OCI-LY7 (cell line): ENCODE measurements at regions not wholly inside any gene's neighbourhood (a gene's known extent, or its start where the extent isn't known, plus 50 kb on each side); places are given as distances from the start of the nearest gene placed in this dataset.

Experiments
- BruUV-seq: library from RNA; stranded (reverse); fragments of 400-500 nt; replicated peaks from 2 replicates; lab custom pipeline; 2021; lab: Mats Ljungman, UMichigan
- CTCF ChIA-PET: fragments of 300-600 bp; sonication (Branson Sonifier 250); formaldehyde crosslinking; loops from one replicate; lab custom pipeline; 2022; ENCODE audit warnings: antibody characterized with exemption; ENCODE audit not compliant: unreplicated experiment; lab: Charles Lee
- POLR2A ChIA-PET: fragments of 300-600 bp; sonication (Branson Sonifier 250); formaldehyde crosslinking; loops from one replicate; lab custom pipeline; 2022; ENCODE audit warnings: antibody characterized with exemption; lab: Charles Lee
- DNase-seq: peaks from one replicate; pipeline ENCODE4 v3.0.0-alpha.2; 2015; ENCODE audit warnings: low spot score
- H2AFZ ChIP-seq: fragments of 200-600 bp; sonication (generic), shearing (Covaris generic); 2 replicates; pipeline ENCODE4 v1.6.1; 2014; ENCODE audit warnings: mild to moderate bottlenecking, antibody characterized with exemption, low read length, moderate library complexity
- H3K27ac ChIP-seq: fragments of 200-600 bp; sonication (generic); 2 replicates; pipeline ENCODE4 v1.5.1; 2014; ENCODE audit warnings: mixed run types, low read depth, mild to moderate bottlenecking, moderate library complexity, low read length, inconsistent platforms; ENCODE audit not compliant: poor library complexity, severe bottlenecking
- H3K36me3 ChIP-seq: fragments of 200-600 bp; sonication (generic); 2 replicates; pipeline ENCODE4 v1.6.1; 2014; ENCODE audit warnings: mild to moderate bottlenecking, antibody characterized with exemption, low read length, moderate library complexity, mixed read lengths; ENCODE audit not compliant: insufficient read depth
- H3K4me1 ChIP-seq: fragments of 200-600 bp; sonication (generic); 2 replicates; pipeline ENCODE4 v1.5.1; 2014; ENCODE audit warnings: mild to moderate bottlenecking, low read length; ENCODE audit not compliant: insufficient read depth, poor library complexity, severe bottlenecking
- H3K4me2 ChIP-seq: fragments of 200-600 bp; sonication (generic); 2 replicates; pipeline ENCODE4 v1.6.1; 2014; ENCODE audit warnings: mild to moderate bottlenecking, low read length
- H3K4me3 ChIP-seq: fragments of 200-600 bp; sonication (generic); 2 replicates; pipeline ENCODE4 v1.5.1; 2014; ENCODE audit warnings: mild to moderate bottlenecking, low read depth, low read length; ENCODE audit not compliant: poor library complexity, severe bottlenecking
- H3K79me2 ChIP-seq: fragments of 200-600 bp; sonication (generic); 2 replicates; pipeline ENCODE4 v1.6.1; 2016; ENCODE audit warnings: low read depth, mild to moderate bottlenecking, low read length, moderate library complexity, mixed read lengths; ENCODE audit not compliant: insufficient read depth
- H3K9me2 ChIP-seq: fragments of 200-600 bp; sonication (generic); 2 replicates; pipeline ENCODE4 v1.6.1; 2016; ENCODE audit warnings: mild to moderate bottlenecking, low read length, mixed read lengths; ENCODE audit not compliant: insufficient read depth
- H3K9me3 ChIP-seq: fragments of 200-600 bp; sonication (generic); 2 replicates; pipeline ENCODE4 v1.6.1; 2014; ENCODE audit warnings: mild to moderate bottlenecking, mixed run types, low read length, mixed read lengths
- H4K20me1 ChIP-seq: fragments of 200-600 bp; sonication (generic); 2 replicates; pipeline ENCODE4 v1.6.1; 2014; ENCODE audit warnings: mild to moderate bottlenecking, antibody characterized with exemption, low read length, moderate library complexity, mixed read lengths; ENCODE audit not compliant: insufficient read depth
- CTCF ChIP-seq: fragments of 200-600 bp; sonication (generic); conservative IDR thresholded peaks from 2 replicates; pipeline ENCODE4 v1.5.1; 2014; ENCODE audit warnings: mild to moderate bottlenecking, antibody characterized with exemption, low read length, moderate library complexity, mixed read lengths
- EZH2phosphoT487 ChIP-seq: fragments of 200-600 bp; sonication (generic); IDR thresholded peaks from 2 replicates; pipeline ENCODE4 v1.6.1; 2018; ENCODE audit warnings: low read depth, borderline replicate concordance, mild to moderate bottlenecking, mixed run types, antibody characterized with exemption, low read length, moderate library complexity, mixed read lengths
- intact Hi-C: fragments of 100-400 bp; cut with micrococcal nuclease; formaldehyde crosslinking; loops from one replicate; pipeline ENCODE4 v1.10.0; 2022; ENCODE audit not compliant: unreplicated experiment

DNA sequence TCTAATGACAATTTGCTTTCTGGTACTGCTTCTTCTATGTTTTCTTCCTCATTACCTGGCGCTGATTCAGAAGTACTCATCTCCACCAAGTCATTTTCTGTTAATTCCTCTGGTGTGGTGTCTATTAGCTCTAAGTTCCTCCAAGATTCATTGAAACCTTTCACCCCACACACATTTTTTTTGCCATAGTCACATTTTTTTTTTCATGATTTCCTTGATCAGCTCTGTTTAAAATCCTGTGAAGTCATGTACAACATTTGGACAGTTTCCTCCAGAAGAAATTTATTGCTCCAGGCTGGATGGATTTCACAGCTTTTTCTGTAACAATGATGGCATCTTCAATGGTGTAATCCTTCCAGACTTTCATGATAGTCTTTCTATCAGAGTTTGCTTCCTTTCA is 243.2 kb upstream of the VEPH1 start:
- intact Hi-C loops: no loop called here
- Histone ChIP-seq H3K4me3 (no peak overlapping the region), H3K36me3 (no peaks in the 10 kb centered on the region), H3K4me2 (no peak overlapping the region), H4K20me1 (no peaks in the 10 kb centered on the region), H3K9me3 (no peaks in the 10 kb centered on the region), H3K9me2 (no peaks in the 10 kb centered on the region), H3K27ac (no peak overlapping the region), H2AFZ (no peak overlapping the region), H3K79me2 (no peaks in the 10 kb centered on the region), H3K4me1 (no peaks in the 10 kb centered on the region)
- no peak for DNase-seq
- TF ChIP-seq CTCF (no peak), EZH2phosphoT487 (no peak)
- BruUV-seq: no TSS peak
- POLR2A ChIA-PET: interaction anchor here (0.6 kb wide), 1 partner anchor 143 kb away, joined by 3 read pairs; no protein-coding TSS in a partner anchor
- CTCF ChIA-PET: no interaction called here

GRCh38 chr3:157741607-157742006 is 238.4 kb upstream of the VEPH1 start:
- Histone ChIP-seq H3K9me2 (no peaks in the 10 kb centered on the region), H3K4me1 (no peaks in the 10 kb centered on the region), H3K79me2 (no peaks in the 10 kb centered on the region), H3K4me3 (no peak overlapping the region), H2AFZ (no peak overlapping the region), H3K9me3 (no peaks in the 10 kb centered on the region), H3K27ac (no peak overlapping the region), H3K36me3 (no peaks in the 10 kb centered on the region), H3K4me2 (no peak overlapping the region), H4K20me1 (no peaks in the 10 kb centered on the region)
- DNase-seq: no peak
- ChIA-PET CTCF (no interaction called here), POLR2A (no interaction called here)
- TF ChIP-seq CTCF (no peak), EZH2phosphoT487 (no peak)
- no TSS peak for BruUV-seq
- intact Hi-C loops: no loop called here

DNA sequence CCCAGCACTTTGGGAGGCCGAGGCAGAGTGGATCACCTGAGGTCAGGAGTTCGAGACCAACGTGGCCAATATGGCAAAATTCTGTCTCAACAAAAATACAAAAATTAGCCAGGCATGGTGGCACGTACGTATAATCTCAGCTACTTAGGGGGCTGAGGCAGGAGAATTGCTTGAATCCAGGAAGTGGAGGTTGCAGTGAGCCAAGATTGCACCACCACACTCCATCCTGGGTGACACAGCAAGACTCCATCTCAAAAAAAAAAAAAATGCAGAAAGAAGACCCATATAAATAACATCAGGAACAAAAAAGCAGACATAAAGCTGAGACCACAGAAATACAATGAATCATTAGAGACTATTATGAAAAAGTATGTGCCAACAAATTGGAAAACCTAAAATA is 235.2 kb upstream of the VEPH1 start:
- Histone ChIP-seq H3K79me2 (no peaks in the 10 kb centered on the region), H3K4me2 (no peak overlapping the region), H4K20me1 (no peaks in the 10 kb centered on the region), H3K36me3 (no peaks in the 10 kb centered on the region), H3K9me3 (no peaks in the 10 kb centered on the region), H3K4me1 (no peaks in the 10 kb centered on the region), H3K9me2 (no peaks in the 10 kb centered on the region), H3K4me3 (no peak overlapping the region), H2AFZ (no peak overlapping the region), H3K27ac (no peak overlapping the region)
- intact Hi-C loops: no loop called here
- POLR2A ChIA-PET: no interaction called here
- TF ChIP-seq CTCF: no peak
- no peak for TF ChIP-seq EZH2phosphoT487
- CTCF ChIA-PET: no interaction called here
- DNase-seq: no peak
- no TSS peak for BruUV-seq
